GM12892 (cell line): ENCODE measurements at regions not wholly inside any gene's neighbourhood (a gene's known extent, or its start where the extent isn't known, plus 50 kb on each side); places are given as distances from the start of the nearest gene placed in this dataset.

Experiments used
- POLR2AphosphoS5 ChIP-seq: IDR thresholded peaks from 2 replicates; pipeline ENCODE4 v1.6.1; 2011; ENCODE audit warnings: low read depth, low read length, control low read depth
- TAF1 ChIP-seq: IDR thresholded peaks from 2 replicates; pipeline ENCODE4 v1.6.1; 2011; ENCODE audit warnings: low read depth, mild to moderate bottlenecking, control low read depth, low read length, borderline replicate concordance

- TF ChIP-seq POLR2AphosphoS5 (no peak), TAF1 (no peak)
These were observed 295.3 kb upstream of the COBL start for GRCh38 chr7:51611937-51612336.
